ENCODE measurements at regions not wholly inside any gene's neighbourhood (a gene's known extent, or its start where the extent isn't known, plus 50 kb on each side); places are given as distances from the start of the nearest gene placed in this dataset.
A peak's percentile ranks its signal among the peaks of the same experiment; 100 is the strongest.
"Not testable (repeated sequence)": the region's sequence is repeated elsewhere in the genome, so short reads cannot be mapped to it uniquely, and the experiment has no call there.

GRCh38 chr2:88927128-88927527 lies 235.7 kb downstream of the RPIA start:
- DNase-seq: no peak

GRCh38 chr2:88930659-88931058 lies 239.2 kb downstream of the RPIA start:
- no peak for DNase-seq

- no peak for DNase-seq
These were observed 241.2 kb downstream of the RPIA start for GRCh38 chr2:88932686-88933085.

- DNase-seq: no peak
These were observed 241.6 kb downstream of the RPIA start for GRCh38 chr2:88933091-88933490.

- peak in 1 of 2 donors; percentile 81 for DNase-seq
These were observed 242.5 kb downstream of the RPIA start for GRCh38 chr2:88933980-88934379.

GRCh38 chr2:88941178-88941577 lies 249.7 kb downstream of the RPIA start:
- peak in 1 of 2 donors; percentile 18 for DNase-seq

GRCh38 chr2:88942798-88943197 lies 251.3 kb downstream of the RPIA start:
- DNase-seq: no peak

GRCh38 chr2:88949336-88949735 lies 257.9 kb downstream of the RPIA start:
- DNase-seq: no peak

- DNase-seq: no peak
These were observed 258.5 kb downstream of the RPIA start for GRCh38 chr2:88950010-88950409.

- no peak for DNase-seq
These were observed 264.1 kb downstream of the RPIA start for GRCh38 chr2:88955607-88956006.

- DNase-seq: no peak
These were observed 268.2 kb downstream of the RPIA start for GRCh38 chr2:88959480-88960204.

- not testable (repeated sequence) for DNase-seq
These were observed 269.9 kb downstream of the RPIA start for GRCh38 chr2:88961323-88961722.

- no peak for DNase-seq
These were observed 276.4 kb downstream of the RPIA start for GRCh38 chr2:88967844-88968243.

- DNase-seq: not testable (repeated sequence)
These were observed 286.5 kb downstream of the RPIA start for GRCh38 chr2:88978011-88978410.

GRCh38 chr2:88978446-88978845 lies 287.0 kb downstream of the RPIA start:
- not testable (repeated sequence) for DNase-seq

- DNase-seq: not testable (repeated sequence)
These were observed 292.6 kb downstream of the RPIA start for GRCh38 chr2:88984079-88984478.

GRCh38 chr2:88986721-88987330 lies 295.4 kb downstream of the RPIA start:
- DNase-seq: not testable (repeated sequence)

- DNase-seq: not testable (repeated sequence)
These were observed 297.1 kb downstream of the RPIA start for GRCh38 chr2:88988617-88989016.

- not testable (repeated sequence) for DNase-seq
These were observed 301.3 kb downstream of the RPIA start for GRCh38 chr2:88992819-88993218.

GRCh38 chr2:88994856-88995255 lies 303.4 kb downstream of the RPIA start:
- DNase-seq: not testable (repeated sequence)

GRCh38 chr2:88996588-88996987 lies 305.1 kb downstream of the RPIA start:
- not testable (repeated sequence) for DNase-seq

GRCh38 chr2:88999365-88999764 lies 307.9 kb downstream of the RPIA start:
- DNase-seq: no peak

- DNase-seq: no peak
These were observed 308.8 kb downstream of the RPIA start for GRCh38 chr2:89000235-89000634.

- DNase-seq: not testable (repeated sequence)
These were observed 312.8 kb downstream of the RPIA start for GRCh38 chr2:89004238-89004637.

GRCh38 chr2:89020566-89020965 lies 329.1 kb downstream of the RPIA start:
- not testable (repeated sequence) for DNase-seq

All from bone marrow (tissue), 2 donors.